ENCODE measurements at regions not wholly inside any gene's neighbourhood (a gene's known extent, or its start where the extent isn't known, plus 50 kb on each side); places are given as distances from the start of the nearest gene placed in this dataset.
A peak's percentile ranks its signal among the peaks of the same experiment; 100 is the strongest.

DNA sequence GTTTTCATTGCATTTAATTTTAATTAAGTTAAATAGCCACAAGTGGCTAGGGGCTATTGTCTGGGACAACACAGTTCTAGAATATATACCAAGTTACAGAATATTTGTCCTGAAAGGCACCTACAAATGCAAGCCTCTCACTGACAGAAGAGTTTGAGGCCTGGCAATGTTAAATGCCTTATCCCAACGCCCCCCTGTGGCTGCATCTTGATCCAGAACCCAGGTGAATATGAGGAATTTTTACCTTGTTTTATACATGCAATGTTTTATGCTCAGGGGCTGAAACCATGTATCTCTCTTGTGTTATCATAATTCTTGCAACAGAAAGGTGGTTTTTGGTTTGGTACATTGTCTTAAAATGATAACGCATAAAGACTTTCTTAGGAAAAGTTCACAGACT, 71.8 kb upstream of the SEC11C start:
- Histone ChIP-seq H3K27ac (no peak overlapping the region), H3K4me1 (peaks cover 0 to 9% of the 10 kb centered on the region in 2 donors), H3K27me3 (no peaks in the 10 kb centered on the region), H3K4me3 (no peak overlapping the region), H3K36me3 (no peaks in the 10 kb centered on the region), H3K9me3 (no peaks in the 10 kb centered on the region)
- no peak for DNase-seq (ENCODE audit: low spot score)
- peak in 1 of 2 donors; percentile 58 for TF ChIP-seq CTCF (IDR thresholded peaks at IDR 0.05)

DNA sequence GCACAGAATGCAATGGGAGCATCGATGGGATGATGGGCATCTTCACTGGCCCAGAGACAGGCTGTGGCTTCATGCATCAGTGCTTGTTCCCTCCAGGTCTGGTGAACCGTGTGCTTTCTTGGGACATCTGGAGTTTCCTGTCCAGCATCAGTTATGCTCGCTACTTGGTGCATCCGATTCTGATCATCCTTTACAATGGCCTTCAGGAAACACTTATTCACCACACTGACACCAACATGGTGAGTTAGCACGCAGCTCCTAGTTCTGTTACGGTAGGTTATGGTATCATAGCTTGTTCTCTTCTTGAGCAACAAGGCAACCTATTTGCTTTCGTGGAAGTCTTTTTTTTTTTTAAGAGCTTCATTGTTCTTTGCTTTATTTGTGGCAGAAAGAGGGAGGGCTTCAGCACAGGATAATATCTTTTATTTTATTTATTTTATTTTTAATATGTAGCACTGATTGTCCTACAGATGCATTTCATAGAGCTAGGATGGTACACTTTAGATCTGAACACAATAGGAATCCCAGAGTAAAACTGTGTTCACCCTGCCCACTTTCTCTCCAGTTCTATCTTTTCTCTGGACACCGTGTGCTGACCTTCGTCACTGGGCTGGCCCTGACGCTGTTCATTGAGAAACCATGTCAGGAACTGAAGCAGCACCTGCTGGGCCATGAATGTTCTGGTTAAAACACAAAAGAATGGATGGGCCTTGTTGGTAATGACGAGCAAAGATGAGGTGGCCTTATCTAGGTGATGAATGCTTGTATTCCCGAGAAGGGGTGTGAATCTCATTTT, 71.2 kb upstream of the SEC11C start:
- Histone ChIP-seq H3K9me3 (no peaks in the 10 kb centered on the region), H3K36me3 (no peaks in the 10 kb centered on the region), H3K4me3 (no peak overlapping the region), H3K27ac (no peak overlapping the region), H3K27me3 (no peaks in the 10 kb centered on the region), H3K4me1 (peaks cover 0 to 4% of the 10 kb centered on the region in 2 donors)
- TF ChIP-seq CTCF (IDR thresholded peaks at IDR 0.05) = no peak
- no peak for DNase-seq (ENCODE audit: low spot score)

DNA sequence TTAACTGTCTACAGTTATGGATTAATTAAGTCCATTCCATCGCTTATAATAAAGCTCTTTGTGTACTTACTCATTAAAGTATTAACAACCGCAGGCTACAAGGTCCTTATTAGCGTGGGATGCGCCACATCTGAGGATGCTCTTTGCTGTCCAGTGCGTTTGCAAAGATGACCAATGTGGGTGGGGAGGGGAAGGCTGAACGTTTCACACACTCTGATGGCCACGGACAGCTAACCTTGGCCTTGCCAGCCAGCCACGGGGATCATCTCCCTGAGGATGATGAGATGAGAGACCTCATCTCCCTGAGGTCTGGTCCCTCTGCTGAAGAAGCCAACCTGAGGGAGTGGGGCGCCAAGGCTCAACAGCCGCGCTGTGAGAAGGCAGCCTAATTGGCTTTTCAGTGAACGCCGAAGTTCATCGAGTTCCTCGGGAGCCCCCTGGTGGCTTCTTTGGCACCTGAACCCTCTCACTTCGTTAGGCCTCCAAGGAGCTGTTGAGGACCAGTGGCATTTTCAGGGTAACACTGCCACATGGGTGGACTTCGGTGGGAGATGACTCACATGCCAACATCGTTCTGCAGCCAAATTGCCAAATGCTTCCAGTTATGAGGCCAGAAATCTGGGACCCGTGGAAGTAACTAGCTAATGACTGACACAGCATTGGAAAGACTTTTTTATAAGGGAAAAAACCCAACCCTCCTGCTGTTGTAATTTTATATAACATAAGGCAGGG, 69.3 kb upstream of the SEC11C start:
- no peaks in the 10 kb centered on the region for H3K27me3 ChIP-seq
- H3K9me3 ChIP-seq = no peaks in the 10 kb centered on the region
- no peaks in the 10 kb centered on the region for H3K36me3 ChIP-seq
- no peak overlapping the region for H3K4me3 ChIP-seq
- peak; percentile 77 to 91 for TF ChIP-seq CTCF (IDR thresholded peaks at IDR 0.05)
- H3K27ac ChIP-seq = no peak overlapping the region
- H3K4me1 ChIP-seq = no peaks in the 10 kb centered on the region
- peak; percentile 85 for DNase-seq (ENCODE audit: low spot score)

DNA sequence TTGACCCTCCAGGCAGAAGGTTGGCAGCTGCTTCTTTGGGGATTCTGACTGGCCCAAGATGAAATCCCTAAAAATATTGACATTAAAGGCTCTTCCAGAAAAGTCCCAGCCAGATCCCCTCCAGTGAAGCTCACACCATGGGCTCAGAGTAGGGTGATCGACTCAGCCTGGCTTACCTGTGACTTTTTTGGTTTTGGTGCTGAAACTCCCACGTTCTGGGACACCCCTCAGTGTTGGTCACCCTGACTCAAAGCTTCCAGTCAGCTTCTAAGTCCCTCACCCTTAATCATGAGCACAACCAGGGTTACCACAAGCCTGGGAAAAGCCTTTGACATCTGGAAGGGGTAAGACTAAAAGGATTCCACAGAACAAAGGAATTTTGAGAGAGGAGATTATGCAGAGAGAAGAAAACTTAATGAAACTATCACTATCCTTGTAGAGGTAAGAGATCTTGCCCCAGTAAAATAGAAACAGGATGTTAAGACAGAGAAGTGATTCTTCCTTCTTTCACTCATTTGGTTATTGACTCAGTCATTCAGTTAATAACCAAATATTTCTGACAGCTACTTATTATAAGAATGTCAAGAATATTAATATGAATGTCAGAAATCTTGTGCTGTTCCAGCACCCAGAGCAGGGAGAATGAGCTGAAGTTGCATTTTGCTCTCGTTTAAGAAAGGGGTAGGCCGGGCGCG, 66.8 kb upstream of the SEC11C start:
- H3K27me3 ChIP-seq = no peaks in the 10 kb centered on the region
- no peak for TF ChIP-seq CTCF (IDR thresholded peaks at IDR 0.05)
- H3K4me1 ChIP-seq = peaks cover 0 to 7% of the 10 kb centered on the region in 2 donors
- no peaks in the 10 kb centered on the region for H3K9me3 ChIP-seq
- no peaks in the 10 kb centered on the region for H3K36me3 ChIP-seq
- no peak overlapping the region for H3K27ac ChIP-seq
- H3K4me3 ChIP-seq = no peak overlapping the region
- DNase-seq (ENCODE audit: low spot score) = no peak

GRCh38 chr18:59075923-59076322, 63.8 kb upstream of the SEC11C start:
- no peak overlapping the region for H3K27ac ChIP-seq
- no peaks in the 10 kb centered on the region for H3K36me3 ChIP-seq
- H3K4me1 ChIP-seq = peaks cover 0 to 7% of the 10 kb centered on the region in 2 donors
- no peaks in the 10 kb centered on the region for H3K9me3 ChIP-seq
- TF ChIP-seq CTCF (IDR thresholded peaks at IDR 0.05) = no peak
- no peaks in the 10 kb centered on the region for H3K27me3 ChIP-seq
- DNase-seq (ENCODE audit: low spot score) = no peak
- no peak overlapping the region for H3K4me3 ChIP-seq

All from right atrium auricular region (tissue), 2 donors.